ENCODE measurements at regions not wholly inside any gene's neighbourhood (a gene's known extent, or its start where the extent isn't known, plus 50 kb on each side); places are given as distances from the start of the nearest gene placed in this dataset.
"Not testable (repeated sequence)": the region's sequence is repeated elsewhere in the genome, so short reads cannot be mapped to it uniquely, and the experiment has no call there.

GRCh38 chr6:92977018-92977417 lies 442.3 kb downstream of the EPHA7 start:
- Mint-ChIP-seq H3K4me3 (no peak overlapping the region), H3K27me3 (no peaks in the 10 kb centered on the region), H3K36me3 (ENCODE audit: low read depth) (no peaks in the 10 kb centered on the region), H3K27ac (no peak overlapping the region), H3K9me3 (peaks cover 3% of the 10 kb centered on the region), H3K4me1 (no peaks in the 10 kb centered on the region)
- ChIA-PET CTCF (no interaction called here), POLR2A (no interaction called here)
- DNase-seq: no peak

GRCh38 chr6:92967362-92967761 lies 452.0 kb downstream of the EPHA7 start:
- Mint-ChIP-seq H3K36me3 (ENCODE audit: low read depth) (no peaks in the 10 kb centered on the region), H3K4me3 (no peak overlapping the region), H3K27ac (no peak overlapping the region), H3K9me3 (peaks cover 2% of the 10 kb centered on the region), H3K4me1 (no peaks in the 10 kb centered on the region), H3K27me3 (no peaks in the 10 kb centered on the region)
- no peak for DNase-seq
- CTCF ChIA-PET: no interaction called here
- POLR2A ChIA-PET: no interaction called here

DNA sequence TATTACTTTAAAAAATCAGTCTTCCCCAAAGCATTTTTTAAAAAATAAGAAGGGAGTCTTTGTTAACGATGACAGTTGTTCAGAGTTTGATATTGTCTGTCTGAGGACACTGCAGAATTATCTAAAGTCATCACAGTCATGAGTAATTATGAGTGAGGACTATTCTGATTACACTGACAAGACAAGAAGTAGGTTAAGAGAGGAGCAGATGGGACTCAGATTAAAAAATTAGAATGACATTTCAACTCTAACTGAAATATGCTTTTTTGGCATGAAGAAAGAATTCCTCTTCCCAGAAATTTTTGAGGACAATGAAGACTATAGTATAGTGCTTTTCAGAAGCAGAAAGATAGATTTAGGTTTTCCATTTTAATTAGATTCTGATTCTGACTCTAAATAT lies 456.5 kb downstream of the EPHA7 start:
- ChIA-PET POLR2A (no interaction called here), CTCF (no interaction called here)
- Mint-ChIP-seq H3K4me3 (no peak overlapping the region), H3K36me3 (ENCODE audit: low read depth) (no peaks in the 10 kb centered on the region), H3K27me3 (no peaks in the 10 kb centered on the region), H3K4me1 (no peaks in the 10 kb centered on the region), H3K9me3 (peaks cover 10% of the 10 kb centered on the region), H3K27ac (no peak overlapping the region)
- DNase-seq: no peak

GRCh38 chr6:92952111-92952510 lies 467.2 kb downstream of the EPHA7 start:
- CTCF ChIA-PET; H3K4me3 Mint-ChIP-seq; H3K27ac Mint-ChIP-seq; H3K9me3 Mint-ChIP-seq; H3K27me3 Mint-ChIP-seq; H3K4me1 Mint-ChIP-seq; H3K36me3 Mint-ChIP-seq (ENCODE audit: low read depth); POLR2A ChIA-PET; DNase-seq: not testable (repeated sequence)

DNA sequence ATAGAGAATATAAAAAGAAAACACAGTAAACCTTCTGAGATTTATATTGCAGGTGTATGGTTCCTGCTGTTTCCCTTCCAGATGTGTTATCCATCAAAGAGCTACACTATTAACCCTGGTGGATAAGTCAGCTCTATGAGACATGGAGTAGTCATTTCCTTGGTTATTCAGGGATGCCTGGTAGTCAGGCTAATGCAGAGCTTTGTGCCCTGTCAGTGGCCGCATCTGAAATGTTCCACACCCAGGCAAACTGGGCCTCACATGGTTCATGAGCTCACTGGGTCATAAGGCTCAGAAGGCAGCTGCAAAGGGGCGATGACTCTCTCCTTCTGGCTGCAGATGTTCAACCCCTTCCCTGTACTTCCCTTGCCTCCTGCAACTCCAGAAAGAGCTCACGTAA lies 473.6 kb downstream of the EPHA7 start:
- CTCF ChIA-PET: no interaction called here
- H3K4me1 Mint-ChIP-seq: no peaks in the 10 kb centered on the region
- no peaks in the 10 kb centered on the region for H3K36me3 Mint-ChIP-seq (ENCODE audit: low read depth)
- no peak overlapping the region for H3K27ac Mint-ChIP-seq
- no peak for DNase-seq
- POLR2A ChIA-PET: no interaction called here
- no peaks in the 10 kb centered on the region for H3K27me3 Mint-ChIP-seq
- H3K4me3 Mint-ChIP-seq: no peak overlapping the region
- peaks cover 3% of the 10 kb centered on the region for H3K9me3 Mint-ChIP-seq

DNA sequence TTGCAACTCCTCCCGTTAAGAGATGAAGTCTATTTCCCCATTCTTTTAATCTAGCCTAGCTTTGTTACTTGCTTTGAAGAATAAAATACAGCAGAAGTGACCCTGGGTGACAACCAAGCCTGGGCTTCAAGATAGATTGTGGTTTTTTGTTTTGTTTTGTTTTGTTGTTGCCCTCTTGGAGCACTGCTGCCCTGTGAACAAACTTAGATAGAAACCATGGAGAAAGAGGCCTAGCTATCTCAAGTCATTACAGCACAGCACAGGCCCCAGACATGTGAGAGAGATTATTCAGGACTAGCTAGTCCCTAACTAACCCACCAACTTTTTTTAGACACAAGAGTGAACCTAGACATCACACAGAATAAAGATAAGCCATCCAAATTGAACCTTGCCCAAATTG lies 475.2 kb downstream of the EPHA7 start:
- Mint-ChIP-seq H3K4me1 (no peaks in the 10 kb centered on the region), H3K27me3 (no peaks in the 10 kb centered on the region), H3K27ac (no peak overlapping the region), H3K4me3 (no peak overlapping the region), H3K36me3 (ENCODE audit: low read depth) (no peaks in the 10 kb centered on the region), H3K9me3 (no peaks in the 10 kb centered on the region)
- ChIA-PET CTCF (no interaction called here), POLR2A (interaction anchor here (0.5 kb wide), 1 partner anchor 61 kb away, joined by 3 read pairs; no protein-coding TSS in a partner anchor)
- no peak for DNase-seq

DNA sequence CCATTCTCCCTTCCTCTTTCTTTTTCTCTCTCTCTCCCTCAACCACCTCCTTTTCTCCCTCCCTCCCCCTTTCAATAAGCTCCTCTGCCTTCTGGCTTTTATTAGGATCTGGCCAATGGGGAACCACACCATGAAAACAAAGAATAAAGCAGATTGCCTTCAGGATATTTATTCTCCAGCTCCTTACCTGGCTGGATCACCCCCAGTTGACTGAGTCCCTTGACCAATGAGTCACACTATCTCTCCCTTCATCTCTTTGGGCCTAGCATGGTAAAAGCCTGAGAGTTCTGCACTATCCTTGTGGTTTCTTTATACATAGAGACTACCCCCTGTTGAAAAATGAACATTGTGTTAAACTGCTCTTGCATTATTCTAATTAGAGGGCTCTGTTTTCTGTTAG lies 476.8 kb downstream of the EPHA7 start:
- Mint-ChIP-seq H3K27me3 (no peaks in the 10 kb centered on the region), H3K4me1 (no peaks in the 10 kb centered on the region), H3K36me3 (ENCODE audit: low read depth) (no peaks in the 10 kb centered on the region), H3K9me3 (no peaks in the 10 kb centered on the region), H3K27ac (no peak overlapping the region), H3K4me3 (no peak overlapping the region)
- CTCF ChIA-PET: no interaction called here
- no peak for DNase-seq
- POLR2A ChIA-PET: no interaction called here

GRCh38 chr6:92934625-92935024 lies 484.7 kb downstream of the EPHA7 start:
- ChIA-PET POLR2A (no interaction called here), CTCF (no interaction called here)
- H3K27ac Mint-ChIP-seq: no peak overlapping the region
- H3K36me3 Mint-ChIP-seq (ENCODE audit: low read depth): no peaks in the 10 kb centered on the region
- DNase-seq: no peak
- H3K27me3 Mint-ChIP-seq: no peaks in the 10 kb centered on the region
- H3K4me3 Mint-ChIP-seq: no peak overlapping the region
- no peaks in the 10 kb centered on the region for H3K4me1 Mint-ChIP-seq
- H3K9me3 Mint-ChIP-seq: peaks cover 5% of the 10 kb centered on the region

DNA sequence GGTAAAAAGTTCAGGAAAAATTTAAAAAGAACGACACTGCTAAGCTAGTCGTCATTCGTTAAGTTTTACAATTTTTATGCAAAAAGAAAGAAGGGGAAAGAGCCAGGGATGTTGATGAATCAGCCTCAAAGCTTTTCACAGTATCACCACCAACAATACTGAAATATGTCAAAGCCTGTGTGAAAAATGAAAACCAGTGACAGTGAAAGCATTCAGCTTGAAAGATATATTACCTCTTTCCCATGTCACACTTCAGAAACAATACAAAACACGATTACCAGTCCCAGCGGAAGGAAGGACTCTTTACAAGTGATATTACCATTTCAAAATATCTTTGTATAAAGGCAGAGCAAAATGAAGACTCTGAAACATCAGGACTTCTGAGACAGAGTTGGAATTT lies 489.2 kb downstream of the EPHA7 start:
- Mint-ChIP-seq H3K36me3 (ENCODE audit: low read depth) (no peaks in the 10 kb centered on the region), H3K27ac (no peak overlapping the region), H3K4me3 (no peak overlapping the region), H3K27me3 (no peaks in the 10 kb centered on the region), H3K9me3 (peaks cover 5% of the 10 kb centered on the region), H3K4me1 (no peaks in the 10 kb centered on the region)
- ChIA-PET CTCF (no interaction called here), POLR2A (no interaction called here)
- DNase-seq: no peak

DNA sequence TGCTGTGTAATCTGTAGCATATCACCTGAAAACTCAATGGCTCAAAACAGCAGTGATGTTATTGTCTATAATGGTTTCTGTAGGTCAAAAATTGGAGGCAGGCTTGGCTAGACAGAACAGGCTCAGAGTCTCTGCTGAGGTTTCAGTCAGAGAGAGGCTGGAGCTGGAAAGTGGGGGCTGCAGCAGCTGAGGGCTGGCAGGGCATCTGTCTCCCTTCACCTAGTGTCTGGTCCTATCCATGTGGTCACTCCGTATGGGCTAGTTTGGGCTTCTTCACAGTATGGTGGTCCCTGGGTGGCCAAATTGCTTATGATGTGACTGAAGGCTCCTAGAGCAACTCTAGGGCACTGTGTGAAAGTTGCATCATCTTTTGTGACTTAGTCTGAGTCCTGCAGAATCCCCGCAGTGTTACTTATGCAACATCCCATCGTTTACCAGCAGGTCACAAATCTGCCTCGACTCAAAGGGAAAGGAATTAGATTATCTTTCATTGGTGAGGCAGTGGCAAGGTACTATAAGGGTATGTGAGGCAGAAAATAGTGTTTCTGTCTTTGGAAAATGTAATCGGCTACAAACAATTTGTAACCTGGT lies 497.0 kb downstream of the EPHA7 start:
- Mint-ChIP-seq H3K27me3 (no peaks in the 10 kb centered on the region), H3K36me3 (ENCODE audit: low read depth) (no peaks in the 10 kb centered on the region), H3K27ac (no peak overlapping the region), H3K9me3 (peaks cover 2% of the 10 kb centered on the region), H3K4me1 (no peaks in the 10 kb centered on the region), H3K4me3 (no peak overlapping the region)
- ChIA-PET CTCF (no interaction called here), POLR2A (no interaction called here)
- DNase-seq: no peak

DNA sequence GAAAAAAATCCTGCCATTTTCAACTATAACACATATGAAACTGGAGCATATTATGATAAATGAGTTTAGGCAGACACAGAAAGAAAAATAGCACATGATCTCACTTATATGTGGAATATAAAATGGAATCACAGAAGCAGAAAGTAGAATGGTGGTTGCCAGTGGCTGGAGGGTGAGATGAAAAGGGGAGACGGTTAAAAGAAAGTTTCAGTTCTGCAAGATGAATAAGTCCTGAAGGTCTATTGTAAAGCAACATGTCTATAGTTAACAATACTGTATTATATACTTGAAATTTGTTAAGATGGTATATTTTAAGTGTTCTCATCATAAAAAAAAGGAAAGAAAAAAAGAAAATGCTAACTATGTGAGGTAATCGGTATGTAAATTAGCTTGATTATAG lies 503.9 kb downstream of the EPHA7 start:
- H3K27me3 Mint-ChIP-seq: no peaks in the 10 kb centered on the region
- H3K27ac Mint-ChIP-seq: no peak overlapping the region
- CTCF ChIA-PET: no interaction called here
- no peaks in the 10 kb centered on the region for H3K9me3 Mint-ChIP-seq
- POLR2A ChIA-PET: no interaction called here
- H3K4me3 Mint-ChIP-seq: no peak overlapping the region
- no peaks in the 10 kb centered on the region for H3K4me1 Mint-ChIP-seq
- DNase-seq: no peak
- H3K36me3 Mint-ChIP-seq (ENCODE audit: low read depth): no peaks in the 10 kb centered on the region

GRCh38 chr6:92911301-92911700 lies 508.1 kb downstream of the EPHA7 start:
- H3K36me3 Mint-ChIP-seq (ENCODE audit: low read depth): no peaks in the 10 kb centered on the region
- no peak overlapping the region for H3K4me3 Mint-ChIP-seq
- no peaks in the 10 kb centered on the region for H3K4me1 Mint-ChIP-seq
- no peak for DNase-seq
- ChIA-PET POLR2A (no interaction called here), CTCF (no interaction called here)
- H3K27me3 Mint-ChIP-seq: no peaks in the 10 kb centered on the region
- no peaks in the 10 kb centered on the region for H3K9me3 Mint-ChIP-seq
- H3K27ac Mint-ChIP-seq: no peak overlapping the region

- CTCF ChIA-PET: no interaction called here
- no peaks in the 10 kb centered on the region for H3K4me1 Mint-ChIP-seq
- no peaks in the 10 kb centered on the region for H3K9me3 Mint-ChIP-seq
- DNase-seq: no peak
- H3K36me3 Mint-ChIP-seq (ENCODE audit: low read depth): no peaks in the 10 kb centered on the region
- no peak overlapping the region for H3K27ac Mint-ChIP-seq
- H3K27me3 Mint-ChIP-seq: no peaks in the 10 kb centered on the region
- POLR2A ChIA-PET: no interaction called here
- no peak overlapping the region for H3K4me3 Mint-ChIP-seq
Observed at GRCh38 chr6:92910646-92911045, 508.7 kb downstream of the EPHA7 start.

- no peaks in the 10 kb centered on the region for H3K4me1 Mint-ChIP-seq
- no peak for DNase-seq
- no peaks in the 10 kb centered on the region for H3K27me3 Mint-ChIP-seq
- CTCF ChIA-PET: no interaction called here
- POLR2A ChIA-PET: no interaction called here
- no peaks in the 10 kb centered on the region for H3K9me3 Mint-ChIP-seq
- no peak overlapping the region for H3K4me3 Mint-ChIP-seq
- H3K36me3 Mint-ChIP-seq (ENCODE audit: low read depth): no peaks in the 10 kb centered on the region
- H3K27ac Mint-ChIP-seq: no peak overlapping the region
Observed at GRCh38 chr6:92906385-92906784, 513.0 kb downstream of the EPHA7 start.

GRCh38 chr6:92893741-92894140 lies 525.6 kb downstream of the EPHA7 start:
- CTCF ChIA-PET: no interaction called here
- DNase-seq: no peak
- Mint-ChIP-seq H3K4me3 (no peak overlapping the region), H3K27ac (no peak overlapping the region), H3K4me1 (no peaks in the 10 kb centered on the region), H3K36me3 (ENCODE audit: low read depth) (no peaks in the 10 kb centered on the region), H3K27me3 (no peaks in the 10 kb centered on the region), H3K9me3 (no peaks in the 10 kb centered on the region)
- POLR2A ChIA-PET: no interaction called here
